SK-N-SH (cell line): ENCODE measurements at regions not wholly inside any gene's neighbourhood (a gene's known extent, or its start where the extent isn't known, plus 50 kb on each side); places are given as distances from the start of the nearest gene placed in this dataset.
A peak's percentile ranks its signal among the peaks of the same experiment; 100 is the strongest.

Experiments
- CTCF ChIA-PET: fragments of 300-600, 350-600 bp; formaldehyde crosslinking; extraction: SDS; loops from one replicate; lab custom pipeline; 2021; lab: Yijun Ruan, JAX
- POLR2A ChIA-PET: fragments of 350-600 bp; sonication (Branson Sonifier 250); formaldehyde crosslinking; extraction: SDS; loops from one replicate; lab custom pipeline; 2020; ENCODE audit warnings: antibody characterized with exemption, inconsistent platforms; lab: Yijun Ruan, JAX
- DNase-seq: peaks from one replicate; pipeline ENCODE4 v3.0.0; 2012
- H2AFZ ChIP-seq: fragments of 200-600 bp; sonication (generic); 2 replicates; pipeline ENCODE4 v1.8.1; 2016; ENCODE audit warnings: antibody characterized with exemption, mild to moderate bottlenecking, low read depth
- H3F3A ChIP-seq: fragments of 200-600 bp; sonication (generic); replicated peaks from 2 replicates; pipeline ENCODE3; 2016; ENCODE audit warnings: antibody characterized with exemption, mild to moderate bottlenecking; ENCODE audit not compliant: insufficient read depth
- H3K27ac ChIP-seq, 2 experiments: fragments of 200-500 bp in 1 of 2; fragments of 200-600 bp in 1 of 2; sonication (Bioruptor generic) in 1 of 2; sonication (generic), shearing (Covaris generic) in 1 of 2; 2 replicates each; pipeline versions ENCODE4 v1.5.1 to v1.6.1; 2014 to 2016; ENCODE audit warnings: low read depth in 2 of 2, inconsistent platforms in 1 of 2, low read length in 1 of 2, mild to moderate bottlenecking in 1 of 2, mixed read lengths in 1 of 2
- H3K27me3 ChIP-seq: fragments of 200-600 bp; sonication (generic), shearing (Covaris generic); 2 replicates; pipeline ENCODE4 v1.6.1; 2016; ENCODE audit warnings: mixed run types; ENCODE audit not compliant: insufficient read depth
- H3K36me3 ChIP-seq, 2 experiments: fragments of 200-500 bp in 1 of 2; fragments of 200-600 bp in 1 of 2; sonication (Bioruptor generic) in 1 of 2; sonication (generic) in 1 of 2; replicated peaks in 1 of 2; 2 replicates each; pipeline versions ENCODE3 to v1.5.1; 2014 to 2016; ENCODE audit warnings: low read length in 1 of 2, mild to moderate bottlenecking in 1 of 2; ENCODE audit not compliant: insufficient read depth in 2 of 2, control insufficient read depth in 1 of 2
- H3K4me1 ChIP-seq, 2 experiments: fragments of 200-500 bp in 1 of 2; fragments of 200-600 bp in 1 of 2; sonication (Bioruptor generic) in 1 of 2; sonication (generic), shearing (Covaris generic) in 1 of 2; 2 replicates each; pipeline versions ENCODE4 v1.5.1 to v1.6.1; 2014 to 2016; ENCODE audit warnings: low read depth in 1 of 2, low read length in 1 of 2, mixed run types in 1 of 2; ENCODE audit not compliant: insufficient read depth in 2 of 2, control insufficient read depth in 1 of 2
- H3K4me2 ChIP-seq: fragments of 200-600 bp; sonication (generic), shearing (Covaris generic); 2 replicates; pipeline ENCODE4 v1.6.1; 2017; ENCODE audit warnings: mixed run types
- H3K4me3 ChIP-seq, 2 experiments: fragments of 200-500 bp in 1 of 2; fragments of 200-600 bp in 1 of 2; sonication (Bioruptor generic) in 1 of 2; sonication (generic), shearing (Covaris generic) in 1 of 2; 2 replicates each; pipeline versions ENCODE4 v1.5.1 to v1.8.1; 2014 to 2016; ENCODE audit warnings: low read depth in 2 of 2, inconsistent platforms in 1 of 2, low read length in 1 of 2, mild to moderate bottlenecking in 1 of 2, mixed read lengths in 1 of 2, moderate library complexity in 1 of 2
- H3K79me2 ChIP-seq: fragments of 200-600 bp; sonication (generic); 2 replicates; pipeline ENCODE4 v1.8.1; 2017; ENCODE audit warnings: mild to moderate bottlenecking; ENCODE audit not compliant: insufficient read depth
- H3K9ac ChIP-seq: fragments of 200-600 bp; sonication (generic); 2 replicates; pipeline ENCODE4 v1.6.1; 2017; ENCODE audit warnings: mixed run types
- H3K9me2 ChIP-seq: fragments of 200-600 bp; sonication (generic); 2 replicates; pipeline ENCODE4 v1.6.1; 2017; ENCODE audit warnings: mixed run types
- H3K9me3 ChIP-seq: fragments of 200-600 bp; sonication (generic); 2 replicates; pipeline ENCODE4 v1.6.1; 2017; ENCODE audit warnings: mixed run types, mild to moderate bottlenecking, moderate library complexity
- H4K20me1 ChIP-seq: fragments of 200-600 bp; sonication (generic); 2 replicates; pipeline ENCODE4 v1.6.1; 2017; ENCODE audit warnings: mild to moderate bottlenecking, mixed run types; ENCODE audit not compliant: insufficient read depth
- CHD2 ChIP-seq: fragments of 150-350 bp; IDR thresholded peaks from 2 replicates; pipeline ENCODE4 v1.6.1; 2018; ENCODE audit warnings: low read length; ENCODE audit not compliant: partially characterized antibody
- CTCF ChIP-seq: fragments of 200-600 bp; sonication (generic); IDR thresholded peaks from 2 replicates; pipeline ENCODE4 v1.6.1; 2017; ENCODE audit warnings: antibody characterized with exemption, mild to moderate bottlenecking, moderate library complexity
- ELF1 ChIP-seq: IDR thresholded peaks from 2 replicates; pipeline ENCODE4 v1.4.0; 2012
- EP300 ChIP-seq, 2 experiments: IDR thresholded peaks; 2 replicates each; pipeline versions ENCODE4 v1.4.0 to v1.6.1; 2012; ENCODE audit warnings: borderline replicate concordance in 1 of 2, low read depth in 1 of 2, low read length in 1 of 2
- FOXJ3 ChIP-seq: sonication (generic); formaldehyde crosslinking; IDR thresholded peaks from 2 replicates; pipeline ENCODE4 v1.5.1; 2020; ENCODE audit warnings: mild to moderate bottlenecking, missing genetic modification reagents
- GATA2 ChIP-seq: sonication (generic); formaldehyde crosslinking; IDR thresholded peaks from 2 replicates; pipeline ENCODE4 v1.5.0; 2020; ENCODE audit warnings: mild to moderate bottlenecking, missing genetic modification reagents
- MAX ChIP-seq: IDR thresholded peaks from 2 replicates; pipeline ENCODE4 v1.4.0; 2012; ENCODE audit warnings: low read depth
- NFIC ChIP-seq: IDR thresholded peaks from 2 replicates; pipeline ENCODE4 v1.4.0; 2012; ENCODE audit warnings: borderline replicate concordance
- NRF1 ChIP-seq: IDR thresholded peaks from 2 replicates; pipeline ENCODE4 v1.6.1; 2012; ENCODE audit warnings: low read depth, mild to moderate bottlenecking, low read length
- RXRA ChIP-seq: IDR thresholded peaks from 2 replicates; pipeline ENCODE4 v1.4.0; 2012; ENCODE audit warnings: low read depth, mild to moderate bottlenecking, borderline replicate concordance
- TEAD4 ChIP-seq: IDR thresholded peaks from 2 replicates; pipeline ENCODE4 v1.4.0; 2012; ENCODE audit warnings: mild to moderate bottlenecking, borderline replicate concordance; ENCODE audit not compliant: insufficient read depth
- USF1 ChIP-seq: IDR thresholded peaks from 2 replicates; pipeline ENCODE4 v1.4.0; 2012; ENCODE audit warnings: low read depth, borderline replicate concordance
- YY1 ChIP-seq: IDR thresholded peaks from 2 replicates; pipeline ENCODE4 v1.4.0; 2012; ENCODE audit warnings: low read depth, mild to moderate bottlenecking
- WGBS: methylation state at CpG from one replicate; pipeline ENCODE4 v1.1.6; 2017; ENCODE audit warnings: low lambda C conversion rate; 5-methylcytosine and 5-hydroxymethylcytosine counted together
- TF ChIP-seq, protein P1 (sequence below): IDR thresholded peaks from 2 replicates; pipeline ENCODE4 v1.6.1; 2012; ENCODE audit warnings: mild to moderate bottlenecking, low read depth, low read length, moderate library complexity
- TF ChIP-seq, protein P2 (sequence below): fragments of 150-350 bp; IDR thresholded peaks from 2 replicates; pipeline ENCODE4 v1.6.1; 2017; ENCODE audit warnings: antibody characterized with exemption, low read length, low read depth, borderline replicate concordance

DNA sequence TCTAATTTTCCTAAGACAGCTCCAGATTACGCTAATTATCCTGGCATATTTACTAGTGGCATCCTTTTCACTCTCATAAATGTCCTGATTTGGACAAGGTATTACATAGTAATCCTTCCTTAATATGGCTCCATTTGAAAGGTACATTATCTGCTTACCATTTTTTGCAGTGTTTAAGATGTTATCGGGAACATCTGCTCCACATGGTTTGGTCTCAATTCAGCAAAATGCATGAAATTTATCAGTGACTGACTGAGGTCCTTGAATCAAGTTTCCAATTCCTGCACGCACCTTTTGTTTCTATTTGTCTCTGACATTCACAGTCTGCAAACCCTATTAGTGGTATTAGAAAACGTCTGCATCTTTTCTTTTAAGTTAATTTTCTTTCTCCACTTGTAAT is 384.1 kb upstream of the KIAA1217 start:
- WGBS, result 11% methylated on average over 4 of the region's 4 CpGs
- no peak for TF ChIP-seq CTCF
- TF ChIP-seq GATA2 (CRISPR knock-in tag), result peak; percentile 45
- H3F3A ChIP-seq, result no peaks in the 10 kb centered on the region
- ChIA-PET CTCF (no interaction called here), POLR2A (no interaction called here)
- no peak overlapping the region for H3K4me2 ChIP-seq
- H3K4me1 ChIP-seq, result no peaks in the 10 kb centered on the region; a peak in 1 of 4 replicates
- DNase-seq, result no peak
- no peaks in the 10 kb centered on the region for H3K27me3 ChIP-seq
- H3K27ac ChIP-seq, result no peak overlapping the region
- H3K79me2 ChIP-seq, result no peaks in the 10 kb centered on the region
- no peaks in the 10 kb centered on the region for H3K36me3 ChIP-seq
- no peaks in the 10 kb centered on the region for H3K9me3 ChIP-seq
- no peaks in the 10 kb centered on the region for H3K9me2 ChIP-seq
- no peak overlapping the region for H3K9ac ChIP-seq
- no peaks in the 10 kb centered on the region for H4K20me1 ChIP-seq
- H3K4me3 ChIP-seq, result no peak overlapping the region
- no peak overlapping the region for H2AFZ ChIP-seq

- CTCF ChIA-PET, result no interaction called here
- 27% methylated on average over 8 of the region's 9 CpGs for WGBS
- H3K9me2 ChIP-seq, result no peaks in the 10 kb centered on the region
- H4K20me1 ChIP-seq, result no peaks in the 10 kb centered on the region
- no peaks in the 10 kb centered on the region for H3K36me3 ChIP-seq
- TF ChIP-seq MAX, result no peak
- TF ChIP-seq, protein P1, sequence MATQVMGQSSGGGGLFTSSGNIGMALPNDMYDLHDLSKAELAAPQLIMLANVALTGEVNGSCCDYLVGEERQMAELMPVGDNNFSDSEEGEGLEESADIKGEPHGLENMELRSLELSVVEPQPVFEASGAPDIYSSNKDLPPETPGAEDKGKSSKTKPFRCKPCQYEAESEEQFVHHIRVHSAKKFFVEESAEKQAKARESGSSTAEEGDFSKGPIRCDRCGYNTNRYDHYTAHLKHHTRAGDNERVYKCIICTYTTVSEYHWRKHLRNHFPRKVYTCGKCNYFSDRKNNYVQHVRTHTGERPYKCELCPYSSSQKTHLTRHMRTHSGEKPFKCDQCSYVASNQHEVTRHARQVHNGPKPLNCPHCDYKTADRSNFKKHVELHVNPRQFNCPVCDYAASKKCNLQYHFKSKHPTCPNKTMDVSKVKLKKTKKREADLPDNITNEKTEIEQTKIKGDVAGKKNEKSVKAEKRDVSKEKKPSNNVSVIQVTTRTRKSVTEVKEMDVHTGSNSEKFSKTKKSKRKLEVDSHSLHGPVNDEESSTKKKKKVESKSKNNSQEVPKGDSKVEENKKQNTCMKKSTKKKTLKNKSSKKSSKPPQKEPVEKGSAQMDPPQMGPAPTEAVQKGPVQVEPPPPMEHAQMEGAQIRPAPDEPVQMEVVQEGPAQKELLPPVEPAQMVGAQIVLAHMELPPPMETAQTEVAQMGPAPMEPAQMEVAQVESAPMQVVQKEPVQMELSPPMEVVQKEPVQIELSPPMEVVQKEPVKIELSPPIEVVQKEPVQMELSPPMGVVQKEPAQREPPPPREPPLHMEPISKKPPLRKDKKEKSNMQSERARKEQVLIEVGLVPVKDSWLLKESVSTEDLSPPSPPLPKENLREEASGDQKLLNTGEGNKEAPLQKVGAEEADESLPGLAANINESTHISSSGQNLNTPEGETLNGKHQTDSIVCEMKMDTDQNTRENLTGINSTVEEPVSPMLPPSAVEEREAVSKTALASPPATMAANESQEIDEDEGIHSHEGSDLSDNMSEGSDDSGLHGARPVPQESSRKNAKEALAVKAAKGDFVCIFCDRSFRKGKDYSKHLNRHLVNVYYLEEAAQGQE, result peak; percentile 95
- TF ChIP-seq, all 33 proteins: peak for 1
- H3K9me3 ChIP-seq, result no peaks in the 10 kb centered on the region
- no peaks in the 10 kb centered on the region for H3F3A ChIP-seq
- H2AFZ ChIP-seq, result no peak overlapping the region
- DNase-seq, result no peak
- no peak overlapping the region for H3K27ac ChIP-seq
- H3K4me3 ChIP-seq, result no peak overlapping the region
- no peaks in the 10 kb centered on the region for H3K27me3 ChIP-seq
- H3K4me1 ChIP-seq, result no peaks in the 10 kb centered on the region; a peak in 1 of 4 replicates
- POLR2A ChIA-PET, result no interaction called here
- H3K79me2 ChIP-seq, result no peaks in the 10 kb centered on the region
- no peak overlapping the region for H3K9ac ChIP-seq
- H3K4me2 ChIP-seq, result no peak overlapping the region
Measured at GRCh38 chr10:23826421-23826820, 382.5 kb upstream of the KIAA1217 start.

- WGBS, result 40% methylated on average over 2 of the region's 2 CpGs
- Histone ChIP-seq H3K4me3 (no peak overlapping the region), H3F3A (no peaks in the 10 kb centered on the region), H3K27me3 (no peaks in the 10 kb centered on the region), H4K20me1 (no peaks in the 10 kb centered on the region), H3K27ac (no peak overlapping the region), H3K79me2 (no peaks in the 10 kb centered on the region), H3K9me2 (no peaks in the 10 kb centered on the region), H3K4me1 (no peaks in the 10 kb centered on the region; a peak in 1 of 4 replicates), H3K9ac (no peak overlapping the region), H3K36me3 (no peaks in the 10 kb centered on the region), H2AFZ (no peak overlapping the region), H3K9me3 (no peaks in the 10 kb centered on the region), H3K4me2 (no peak overlapping the region)
- ChIA-PET POLR2A (no interaction called here), CTCF (no interaction called here)
- no peak for DNase-seq
- TF ChIP-seq NRF1 (no peak), RXRA (no peak), CHD2 (no peak), EP300 (IDR thresholded peaks at IDR 0.05; ENCODE audit: borderline replicate concordance in 1 of 2, low read depth in 1 of 2, low read length in 1 of 2) (no peak), FOXJ3 (CRISPR knock-in tag) (no peak), USF1 (no peak), NFIC (no peak), YY1 (no peak), TEAD4 (no peak), ELF1 (no peak)
- TF ChIP-seq, protein P2, sequence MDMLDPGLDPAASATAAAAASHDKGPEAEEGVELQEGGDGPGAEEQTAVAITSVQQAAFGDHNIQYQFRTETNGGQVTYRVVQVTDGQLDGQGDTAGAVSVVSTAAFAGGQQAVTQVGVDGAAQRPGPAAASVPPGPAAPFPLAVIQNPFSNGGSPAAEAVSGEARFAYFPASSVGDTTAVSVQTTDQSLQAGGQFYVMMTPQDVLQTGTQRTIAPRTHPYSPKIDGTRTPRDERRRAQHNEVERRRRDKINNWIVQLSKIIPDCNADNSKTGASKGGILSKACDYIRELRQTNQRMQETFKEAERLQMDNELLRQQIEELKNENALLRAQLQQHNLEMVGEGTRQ, result no peak
Measured at GRCh38 chr10:23829556-23829955, 379.4 kb upstream of the KIAA1217 start.
